ENCODE measurements at regions not wholly inside any gene's neighbourhood (a gene's known extent, or its start where the extent isn't known, plus 50 kb on each side); places are given as distances from the start of the nearest gene placed in this dataset.

- TF ChIP-seq, protein P1, sequence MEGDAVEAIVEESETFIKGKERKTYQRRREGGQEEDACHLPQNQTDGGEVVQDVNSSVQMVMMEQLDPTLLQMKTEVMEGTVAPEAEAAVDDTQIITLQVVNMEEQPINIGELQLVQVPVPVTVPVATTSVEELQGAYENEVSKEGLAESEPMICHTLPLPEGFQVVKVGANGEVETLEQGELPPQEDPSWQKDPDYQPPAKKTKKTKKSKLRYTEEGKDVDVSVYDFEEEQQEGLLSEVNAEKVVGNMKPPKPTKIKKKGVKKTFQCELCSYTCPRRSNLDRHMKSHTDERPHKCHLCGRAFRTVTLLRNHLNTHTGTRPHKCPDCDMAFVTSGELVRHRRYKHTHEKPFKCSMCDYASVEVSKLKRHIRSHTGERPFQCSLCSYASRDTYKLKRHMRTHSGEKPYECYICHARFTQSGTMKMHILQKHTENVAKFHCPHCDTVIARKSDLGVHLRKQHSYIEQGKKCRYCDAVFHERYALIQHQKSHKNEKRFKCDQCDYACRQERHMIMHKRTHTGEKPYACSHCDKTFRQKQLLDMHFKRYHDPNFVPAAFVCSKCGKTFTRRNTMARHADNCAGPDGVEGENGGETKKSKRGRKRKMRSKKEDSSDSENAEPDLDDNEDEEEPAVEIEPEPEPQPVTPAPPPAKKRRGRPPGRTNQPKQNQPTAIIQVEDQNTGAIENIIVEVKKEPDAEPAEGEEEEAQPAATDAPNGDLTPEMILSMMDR (IDR thresholded peaks at IDR 0.05; ENCODE audit: insufficient read depth, low read depth, low read length, missing control alignments) = no peak
Observed at GRCh38 chr3:72255191-72255590, 470.2 kb upstream of the PROK2 start.

DNA sequence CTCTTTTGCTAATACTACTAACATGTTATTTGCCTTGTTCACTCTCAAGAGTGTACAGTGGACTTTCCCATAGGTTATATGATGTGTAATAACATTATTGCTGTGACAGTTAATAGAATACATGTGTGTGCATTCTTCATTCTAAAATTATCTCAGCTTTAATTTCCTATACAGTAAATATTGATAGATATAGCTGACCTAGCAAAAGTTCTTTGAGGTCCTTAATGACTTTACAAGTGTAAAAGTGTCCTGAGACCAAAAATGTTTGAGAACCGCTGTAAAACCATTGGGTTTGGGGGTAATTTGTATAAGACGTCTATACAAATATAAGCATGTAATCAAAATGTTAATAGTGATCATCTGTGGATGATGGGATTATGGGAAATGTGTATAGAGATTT lies 469.5 kb upstream of the PROK2 start:
- no peak for DNase-seq (ENCODE audit: low read depth)
- TF ChIP-seq, protein P1 (IDR thresholded peaks at IDR 0.05; ENCODE audit: insufficient read depth, low read depth, low read length, missing control alignments) = no peak
- H3K4me3 ChIP-seq (ENCODE audit: low read depth, low read length) = no peak overlapping the region

More at GRCh38 chr3:72255191-72255590, 470.2 kb upstream of the PROK2 start:
- no peak overlapping the region for H3K4me3 ChIP-seq (ENCODE audit: low read depth, low read length)
- DNase-seq (ENCODE audit: low read depth) = no peak

DNA sequence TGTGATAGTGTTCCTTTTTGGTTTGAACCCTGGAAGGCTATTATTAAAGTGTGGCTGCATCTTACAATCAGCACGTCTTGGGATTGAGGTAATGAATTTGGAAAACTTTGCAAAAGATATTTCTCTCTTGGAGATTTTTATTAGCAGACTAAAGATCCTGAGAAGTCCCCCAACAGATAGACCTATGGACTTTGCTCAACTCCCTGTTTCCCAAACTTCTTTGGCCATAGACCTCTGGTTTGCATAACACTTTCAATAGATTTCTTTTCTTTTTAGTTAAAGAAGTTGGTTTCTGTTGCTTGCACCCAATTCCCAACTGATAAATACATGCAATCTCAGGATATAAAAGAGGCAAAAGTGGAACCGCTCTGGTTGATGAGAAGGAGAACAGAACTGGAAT lies 465.8 kb upstream of the PROK2 start:
- H3K4me3 ChIP-seq (ENCODE audit: low read depth, low read length) = no peak overlapping the region
- TF ChIP-seq, protein P1 (IDR thresholded peaks at IDR 0.05; ENCODE audit: insufficient read depth, low read depth, low read length, missing control alignments) = no peak
- no peak for DNase-seq (ENCODE audit: low read depth)

GRCh38 chr3:72248869-72249268 lies 463.9 kb upstream of the PROK2 start:
- no peak overlapping the region for H3K4me3 ChIP-seq (ENCODE audit: low read depth, low read length)
- no peak for DNase-seq (ENCODE audit: low read depth)
- TF ChIP-seq, protein P1 (IDR thresholded peaks at IDR 0.05; ENCODE audit: insufficient read depth, low read depth, low read length, missing control alignments) = no peak

- TF ChIP-seq, protein P1 (IDR thresholded peaks at IDR 0.05; ENCODE audit: insufficient read depth, low read depth, low read length, missing control alignments) = no peak
- H3K4me3 ChIP-seq (ENCODE audit: low read depth, low read length) = no peak overlapping the region
- no peak for DNase-seq (ENCODE audit: low read depth)
Observed at GRCh38 chr3:72248389-72248761, 463.4 kb upstream of the PROK2 start.

GRCh38 chr3:72247645-72248388 lies 462.9 kb upstream of the PROK2 start:
- H3K4me3 ChIP-seq (ENCODE audit: low read depth, low read length) = no peak overlapping the region
- TF ChIP-seq, protein P1 (IDR thresholded peaks at IDR 0.05; ENCODE audit: insufficient read depth, low read depth, low read length, missing control alignments) = no peak
- no peak for DNase-seq (ENCODE audit: low read depth)

- no peak for DNase-seq (ENCODE audit: low read depth)
- TF ChIP-seq, protein P1 (IDR thresholded peaks at IDR 0.05; ENCODE audit: insufficient read depth, low read depth, low read length, missing control alignments) = no peak
- H3K4me3 ChIP-seq (ENCODE audit: low read depth, low read length) = no peak overlapping the region
Observed at GRCh38 chr3:72247126-72247525, 462.2 kb upstream of the PROK2 start.

Measured in GM12865 (cell line).